IgD-negative memory B cell (primary cell): ENCODE measurements at regions not wholly inside any gene's neighbourhood (a gene's known extent, or its start where the extent isn't known, plus 50 kb on each side); places are given as distances from the start of the nearest gene placed in this dataset.
"Not testable (repeated sequence)": the region's sequence is repeated elsewhere in the genome, so short reads cannot be mapped to it uniquely, and the experiment has no call there.

ENCODE experiments used
- H3K27ac Mint-ChIP-seq, 3 donors: one replicate each; pipeline ENCODE4 v1.8.0; 2020 to 2022; ENCODE audit warnings: mild to moderate bottlenecking in 3 of 3, mixed read lengths in 3 of 3, moderate library complexity in 1 of 3
- H3K27me3 Mint-ChIP-seq: one replicate; pipeline ENCODE4 v1.8.0; 2021; ENCODE audit warnings: mixed read lengths
- H3K36me3 Mint-ChIP-seq: one replicate; pipeline ENCODE4 v1.8.0; 2020; ENCODE audit warnings: mild to moderate bottlenecking, mixed read lengths
- H3K4me1 Mint-ChIP-seq, 3 donors: one replicate each; pipeline ENCODE4 v1.8.0; 2020 to 2022; ENCODE audit warnings: mixed read lengths in 3 of 3, mild to moderate bottlenecking in 1 of 3
- H3K4me3 Mint-ChIP-seq, 4 donors: one replicate each; pipeline ENCODE4 v1.8.0; 2020 to 2022; ENCODE audit warnings: mild to moderate bottlenecking in 4 of 4, mixed read lengths in 4 of 4, moderate library complexity in 3 of 4
- H3K9me3 Mint-ChIP-seq, 3 donors: one replicate each; pipeline ENCODE4 v1.8.0; 2020 to 2021; ENCODE audit warnings: mixed read lengths in 3 of 3, mild to moderate bottlenecking in 1 of 3

GRCh38 chr2:33933203-33933602, 334.1 kb upstream of the FAM98A start:
- no peaks in the 10 kb centered on the region for H3K27me3 Mint-ChIP-seq
- no peak overlapping the region for H3K4me3 Mint-ChIP-seq
- H3K27ac Mint-ChIP-seq = no peak overlapping the region
- H3K4me1 Mint-ChIP-seq = no peaks in the 10 kb centered on the region
- H3K9me3 Mint-ChIP-seq = peaks cover 0 to 4% (median 0%) of the 10 kb centered on the region in 3 donors
- H3K36me3 Mint-ChIP-seq = no peaks in the 10 kb centered on the region

- no peak overlapping the region for H3K4me3 Mint-ChIP-seq
- H3K4me1 Mint-ChIP-seq = no peaks in the 10 kb centered on the region
- H3K9me3 Mint-ChIP-seq = peaks cover 3 to 4% (median 4%) of the 10 kb centered on the region in 3 donors
- H3K36me3 Mint-ChIP-seq = no peaks in the 10 kb centered on the region
- H3K27me3 Mint-ChIP-seq = no peaks in the 10 kb centered on the region
- H3K27ac Mint-ChIP-seq = no peak overlapping the region
Measured at GRCh38 chr2:33931164-33931563, 332.1 kb upstream of the FAM98A start.

- Mint-ChIP-seq H3K27me3 (no peaks in the 10 kb centered on the region), H3K4me3 (no peak overlapping the region), H3K36me3 (no peaks in the 10 kb centered on the region), H3K27ac (no peak overlapping the region), H3K4me1 (no peaks in the 10 kb centered on the region), H3K9me3 (peaks cover 3 to 4% (median 4%) of the 10 kb centered on the region in 3 donors)
Measured at GRCh38 chr2:33929467-33929866, 330.4 kb upstream of the FAM98A start.

GRCh38 chr2:33927756-33928155, 328.7 kb upstream of the FAM98A start:
- H3K27me3 Mint-ChIP-seq = no peaks in the 10 kb centered on the region
- peaks cover 2 to 4% (median 3%) of the 10 kb centered on the region in 3 donors for H3K9me3 Mint-ChIP-seq
- no peaks in the 10 kb centered on the region for H3K4me1 Mint-ChIP-seq
- peak overlapping the region in 1 of 4 donors; percentile 18 for H3K4me3 Mint-ChIP-seq
- H3K36me3 Mint-ChIP-seq = no peaks in the 10 kb centered on the region
- H3K27ac Mint-ChIP-seq = no peak overlapping the region

DNA sequence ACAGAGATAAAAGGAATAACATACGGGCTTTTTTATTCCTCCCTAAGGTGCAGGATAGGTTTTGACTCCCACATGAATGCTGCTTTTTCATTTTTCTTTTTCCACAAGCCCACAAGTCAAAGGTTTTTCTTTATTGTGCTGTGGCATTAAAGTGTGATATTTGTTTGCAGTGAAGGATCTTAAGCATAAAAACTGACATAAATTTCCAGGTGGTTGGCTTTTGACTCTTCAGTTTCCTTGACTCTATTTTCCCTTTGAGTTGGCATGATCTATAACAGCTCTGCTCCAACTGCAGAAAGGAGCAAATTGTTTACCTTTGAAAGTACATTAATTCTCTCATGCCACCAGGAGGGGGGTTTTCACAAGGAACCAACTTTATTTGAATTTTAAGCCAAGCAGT, 326.2 kb upstream of the FAM98A start:
- H3K9me3 Mint-ChIP-seq = peaks cover 3 to 4% (median 4%) of the 10 kb centered on the region in 3 donors
- no peaks in the 10 kb centered on the region for H3K36me3 Mint-ChIP-seq
- no peak overlapping the region for H3K27ac Mint-ChIP-seq
- H3K4me3 Mint-ChIP-seq = no peak overlapping the region
- H3K4me1 Mint-ChIP-seq = no peaks in the 10 kb centered on the region
- no peaks in the 10 kb centered on the region for H3K27me3 Mint-ChIP-seq

- Mint-ChIP-seq H3K27ac (no peak overlapping the region), H3K36me3 (no peaks in the 10 kb centered on the region), H3K9me3 (peaks cover 2 to 4% (median 3%) of the 10 kb centered on the region in 3 donors), H3K4me1 (no peaks in the 10 kb centered on the region), H3K27me3 (no peaks in the 10 kb centered on the region), H3K4me3 (no peak overlapping the region)
Measured at GRCh38 chr2:33924586-33925169, 325.6 kb upstream of the FAM98A start.

DNA sequence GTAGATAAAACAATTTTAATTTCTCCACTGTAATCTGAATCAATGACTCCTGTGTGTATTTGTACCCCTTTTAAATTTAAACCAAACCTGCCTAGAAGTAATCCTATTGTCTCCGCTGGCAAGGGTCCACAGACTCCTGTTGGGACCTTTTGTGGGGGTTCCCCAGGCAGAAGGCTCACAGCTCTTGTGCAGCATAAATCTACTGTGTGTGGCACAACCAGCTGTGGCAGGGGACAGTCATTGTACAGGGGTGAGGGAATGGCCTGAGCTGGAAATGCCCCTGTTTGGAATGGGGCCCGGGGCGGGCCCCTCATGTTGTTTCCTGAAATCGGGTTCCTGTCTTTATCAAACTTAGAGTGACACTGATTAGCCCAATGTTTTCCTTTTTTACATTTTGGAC, 318.2 kb upstream of the FAM98A start:
- no peak overlapping the region for H3K27ac Mint-ChIP-seq
- H3K9me3 Mint-ChIP-seq = peaks cover 7 to 26% (median 13%) of the 10 kb centered on the region in 3 donors
- H3K36me3 Mint-ChIP-seq = no peaks in the 10 kb centered on the region

DNA sequence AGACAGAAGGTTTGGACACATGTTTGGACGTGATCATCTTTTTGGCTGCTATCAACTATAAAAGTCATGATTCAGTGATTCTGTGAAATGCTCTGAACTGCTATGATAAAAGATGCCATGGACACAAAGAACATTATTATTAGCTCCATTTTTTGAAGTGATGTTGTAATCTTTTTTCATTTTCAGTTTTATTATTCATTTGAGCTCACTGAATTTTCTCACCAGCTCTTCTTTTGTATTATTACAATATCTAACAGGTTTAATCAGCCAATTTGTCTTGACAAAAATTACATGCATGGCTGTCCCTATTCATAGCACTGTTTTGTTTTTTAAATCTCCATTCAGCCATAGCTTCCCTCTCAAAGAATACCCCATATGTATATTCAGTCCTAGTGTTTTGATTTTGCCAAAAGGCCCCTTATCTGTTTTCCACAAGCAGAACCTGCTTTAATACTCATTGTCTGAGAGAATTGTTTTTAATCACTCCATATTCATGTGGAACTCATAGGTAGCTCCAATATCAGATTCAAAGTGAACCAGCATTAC, 314.0 kb upstream of the FAM98A start:
- H3K27ac Mint-ChIP-seq = no peak overlapping the region
- peaks cover 7 to 26% (median 13%) of the 10 kb centered on the region in 3 donors for H3K9me3 Mint-ChIP-seq

More for the DNA sequence above, 318.2 kb upstream of the FAM98A start:
- Mint-ChIP-seq H3K4me1 (no peaks in the 10 kb centered on the region), H3K4me3 (no peak overlapping the region), H3K27me3 (no peaks in the 10 kb centered on the region)

DNA sequence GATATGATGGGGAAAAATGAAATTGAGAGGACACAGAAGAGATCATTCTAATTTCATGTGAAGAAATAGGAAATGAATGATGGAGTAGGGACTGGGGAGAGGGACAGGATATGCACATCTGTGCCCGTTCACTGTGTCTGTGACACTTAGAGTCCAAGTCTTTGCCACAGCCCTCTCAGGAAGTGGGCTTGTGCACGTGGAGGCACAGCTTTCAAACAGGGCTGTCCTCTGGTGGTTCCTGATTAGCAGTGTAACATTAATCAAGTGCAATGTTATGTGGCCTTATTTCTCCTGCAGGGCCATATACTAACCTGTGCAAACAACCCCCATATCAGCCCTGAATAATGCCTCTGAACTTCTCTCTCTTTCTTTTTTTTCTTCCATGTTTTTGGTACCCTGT, 312.2 kb upstream of the FAM98A start:
- Mint-ChIP-seq H3K9me3 (peaks cover 7 to 26% (median 13%) of the 10 kb centered on the region in 3 donors), H3K27me3 (no peaks in the 10 kb centered on the region), H3K4me3 (no peak overlapping the region), H3K4me1 (no peaks in the 10 kb centered on the region), H3K36me3 (no peaks in the 10 kb centered on the region), H3K27ac (no peak overlapping the region)

More for the DNA sequence above, 314.0 kb upstream of the FAM98A start:
- no peaks in the 10 kb centered on the region for H3K4me1 Mint-ChIP-seq
- H3K4me3 Mint-ChIP-seq = no peak overlapping the region
- no peaks in the 10 kb centered on the region for H3K27me3 Mint-ChIP-seq
- H3K36me3 Mint-ChIP-seq = no peaks in the 10 kb centered on the region

- H3K27ac Mint-ChIP-seq = no peak overlapping the region
- H3K4me1 Mint-ChIP-seq = no peaks in the 10 kb centered on the region
- no peaks in the 10 kb centered on the region for H3K27me3 Mint-ChIP-seq
- H3K9me3 Mint-ChIP-seq = peaks cover 6 to 20% (median 13%) of the 10 kb centered on the region in 3 donors
- no peak overlapping the region for H3K4me3 Mint-ChIP-seq
- H3K36me3 Mint-ChIP-seq = no peaks in the 10 kb centered on the region
Measured at GRCh38 chr2:33909945-33910695, 311.0 kb upstream of the FAM98A start.

GRCh38 chr2:33907866-33908265, 308.8 kb upstream of the FAM98A start:
- Mint-ChIP-seq H3K4me3 (no peak overlapping the region), H3K27ac (no peak overlapping the region), H3K9me3 (peaks cover 2 to 3% (median 3%) of the 10 kb centered on the region in 3 donors), H3K36me3 (no peaks in the 10 kb centered on the region), H3K27me3 (peaks cover 2% of the 10 kb centered on the region), H3K4me1 (no peaks in the 10 kb centered on the region)

DNA sequence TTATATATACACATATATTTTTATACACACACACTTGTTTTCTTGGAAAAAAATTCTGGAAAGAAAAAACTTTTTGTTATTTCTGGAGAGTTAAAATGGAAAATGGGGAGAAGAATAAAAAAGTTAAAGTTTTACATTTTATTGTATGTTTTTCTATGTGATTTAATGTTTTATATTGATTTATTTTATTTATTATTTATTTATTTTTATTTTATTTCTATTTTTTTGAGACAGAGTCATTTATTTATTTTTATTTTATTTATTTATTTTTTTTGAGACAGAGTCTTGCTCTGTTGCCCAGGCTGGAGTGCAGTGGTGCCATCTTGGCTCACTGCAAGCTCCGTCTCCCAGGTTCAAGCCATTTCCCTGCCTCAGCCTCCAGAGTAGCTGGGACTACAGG, 307.0 kb upstream of the FAM98A start:
- not testable (repeated sequence) for H3K36me3 Mint-ChIP-seq, H3K4me1 Mint-ChIP-seq, H3K27me3 Mint-ChIP-seq, H3K4me3 Mint-ChIP-seq, H3K27ac Mint-ChIP-seq, H3K9me3 Mint-ChIP-seq

DNA sequence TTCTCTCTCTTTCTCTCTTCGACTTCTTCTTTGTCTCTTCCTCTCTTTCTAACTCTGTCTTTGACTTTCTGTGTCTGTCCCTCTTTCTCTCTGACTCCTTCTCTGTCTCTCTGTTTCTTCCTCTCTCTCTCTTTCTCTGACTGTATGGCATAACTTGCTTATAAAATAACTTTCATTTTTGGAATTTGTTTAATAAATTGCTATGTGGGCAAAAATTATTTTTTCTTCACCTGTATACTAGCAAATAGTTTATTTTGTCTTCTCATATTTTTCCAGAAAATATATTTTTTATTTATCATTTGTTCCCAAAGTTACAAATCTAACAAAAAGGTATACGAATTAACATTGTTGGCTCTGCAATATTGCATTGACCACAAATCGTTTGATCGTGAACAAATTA, 305.7 kb upstream of the FAM98A start:
- Mint-ChIP-seq H3K9me3 (peaks cover 0 to 3% (median 0%) of the 10 kb centered on the region in 3 donors), H3K36me3 (peaks cover 2% of the 10 kb centered on the region), H3K4me3 (no peak overlapping the region), H3K4me1 (peaks cover 0 to 1% (median 0%) of the 10 kb centered on the region in 3 donors), H3K27me3 (peaks cover 2% of the 10 kb centered on the region), H3K27ac (no peak overlapping the region)

DNA sequence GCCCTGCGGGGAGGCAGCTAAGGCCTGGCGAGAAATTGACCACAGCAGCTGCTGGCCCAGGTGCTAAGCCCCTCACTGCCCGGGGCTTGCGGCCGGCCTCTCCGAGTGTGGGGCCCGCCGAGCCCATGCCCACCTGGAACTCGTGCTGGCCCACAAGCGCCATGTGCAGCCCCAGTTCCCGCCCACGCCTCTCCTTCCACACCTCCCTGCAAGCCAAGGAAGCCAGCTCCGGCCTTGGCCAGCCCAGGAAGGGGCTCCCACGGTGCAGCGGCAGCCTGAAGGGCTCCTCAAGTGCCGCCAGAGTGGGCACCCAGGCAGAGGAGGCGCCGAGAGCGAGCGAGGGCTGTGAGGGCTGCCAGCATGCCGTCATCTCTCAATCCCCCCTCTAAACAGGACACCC, 304.6 kb upstream of the FAM98A start:
- Mint-ChIP-seq H3K27me3 (peaks cover 2% of the 10 kb centered on the region), H3K27ac (no peak overlapping the region)

DNA sequence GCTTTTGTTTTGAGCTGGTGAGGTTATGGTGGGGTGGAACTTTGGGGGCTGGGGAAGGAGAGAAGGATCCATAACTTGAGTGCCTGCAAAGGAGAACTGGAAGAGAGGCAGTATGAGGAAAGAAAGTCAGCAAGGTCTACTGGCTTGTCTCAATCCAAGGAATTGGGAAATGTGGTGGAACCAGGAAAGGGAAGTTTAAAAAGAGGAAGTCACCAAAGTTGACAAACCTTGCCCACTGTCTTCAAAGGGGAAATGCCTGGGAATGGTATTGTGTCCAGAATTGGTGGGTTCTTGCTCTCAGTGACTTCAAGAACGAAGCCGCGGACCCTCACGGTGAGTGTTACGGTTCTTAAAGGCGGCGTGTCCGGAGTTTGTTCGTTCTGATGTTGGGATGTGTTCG, 304.1 kb upstream of the FAM98A start:
- peaks cover 0 to 3% (median 0%) of the 10 kb centered on the region in 3 donors for H3K9me3 Mint-ChIP-seq
- H3K27ac Mint-ChIP-seq = no peak overlapping the region
- peaks cover 2% of the 10 kb centered on the region for H3K36me3 Mint-ChIP-seq
- peaks cover 2% of the 10 kb centered on the region for H3K27me3 Mint-ChIP-seq
- peaks cover 0 to 1% (median 0%) of the 10 kb centered on the region in 3 donors for H3K4me1 Mint-ChIP-seq
- H3K4me3 Mint-ChIP-seq = no peak overlapping the region

More for the DNA sequence above, 304.6 kb upstream of the FAM98A start:
- Mint-ChIP-seq H3K4me3 (no peak overlapping the region), H3K36me3 (peaks cover 2% of the 10 kb centered on the region), H3K9me3 (peaks cover 0 to 3% (median 0%) of the 10 kb centered on the region in 3 donors), H3K4me1 (peaks cover 0 to 1% (median 0%) of the 10 kb centered on the region in 3 donors)
